GM21447 (cell line): ENCODE measurements at regions not wholly inside any gene's neighbourhood (a gene's known extent, or its start where the extent isn't known, plus 50 kb on each side); places are given as distances from the start of the nearest gene placed in this dataset.

Experiments used
- ATAC-seq: cut with Tn5 transposase; IDR thresholded peaks from one replicate; pipeline ENCODE4 v1.9.1; 2021; ENCODE audit not compliant: unreplicated experiment

DNA sequence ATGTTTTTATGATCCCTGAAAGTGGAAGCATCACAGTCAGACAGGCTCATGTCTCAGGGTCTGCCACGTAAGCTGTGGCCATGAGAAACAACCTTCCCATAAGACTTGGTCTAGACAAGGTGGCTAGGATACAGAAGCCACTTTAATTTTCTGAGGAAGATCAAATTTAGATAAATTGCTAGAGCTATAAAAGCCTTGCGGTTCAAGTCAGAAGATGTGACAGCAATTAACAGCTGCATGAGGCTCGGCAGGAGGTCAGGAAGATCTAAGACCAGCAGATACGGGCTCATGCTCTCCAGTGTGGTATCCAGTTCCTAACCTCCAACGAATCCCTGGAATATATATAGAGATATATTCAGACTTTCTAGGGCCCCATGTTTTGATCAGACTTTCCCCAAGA, 577.1 kb downstream of the PLPP3 start:
- no peak for ATAC-seq

DNA sequence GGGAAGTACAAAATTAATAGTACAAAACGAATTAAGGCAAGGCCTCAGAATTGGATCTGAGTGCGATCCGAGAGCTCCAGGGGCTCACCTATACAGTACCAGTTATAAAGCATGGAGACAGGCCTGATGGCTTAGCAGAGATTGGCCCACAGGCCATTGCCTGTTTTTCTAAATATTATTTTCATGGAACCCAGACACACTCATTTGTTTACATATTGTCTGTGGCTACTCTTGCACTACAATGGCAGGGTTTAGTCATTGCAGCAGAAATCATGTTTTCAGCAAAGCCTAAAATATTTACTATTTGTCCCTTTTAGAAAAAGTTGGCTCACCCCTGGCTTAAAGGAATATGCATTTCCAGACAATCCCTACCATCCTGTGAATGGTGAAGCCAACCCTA, 578.9 kb downstream of the PLPP3 start:
- no peak for ATAC-seq

GRCh38 chr1:55997536-55997935, 581.8 kb downstream of the PLPP3 start:
- no peak for ATAC-seq

DNA sequence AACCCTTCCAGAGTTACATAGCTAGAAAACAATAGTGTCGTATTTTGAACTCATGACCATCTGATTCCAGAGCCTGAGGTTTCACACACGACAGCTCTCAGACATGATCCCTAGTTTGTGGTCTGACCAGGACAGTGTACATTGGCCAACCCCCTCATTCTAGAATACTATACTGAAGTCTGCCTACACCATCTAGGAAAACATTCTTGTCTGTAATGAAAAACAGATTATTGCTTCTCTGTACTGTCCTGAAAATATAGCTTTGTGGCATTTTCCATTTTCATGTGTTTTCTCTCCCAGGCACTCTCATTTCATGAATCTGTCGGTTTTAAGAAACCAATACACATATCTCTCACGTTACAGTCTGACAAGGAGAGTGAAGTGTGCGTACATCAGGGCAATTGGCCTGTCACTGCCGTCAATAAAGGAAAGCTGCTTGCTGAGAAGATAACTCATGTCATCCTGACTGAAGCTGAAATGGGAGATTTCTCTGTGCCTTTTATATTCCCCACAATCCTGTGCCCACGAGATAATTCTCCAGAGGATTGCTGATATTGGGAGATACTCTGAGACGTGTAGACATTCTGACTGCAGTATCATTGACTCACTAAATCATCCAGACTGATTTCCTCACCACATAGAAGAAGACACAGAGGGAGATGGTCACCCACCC, 585.6 kb downstream of the PLPP3 start:
- no peak for ATAC-seq

- no peak for ATAC-seq
Observed at GRCh38 chr1:55990007-55990406, 589.4 kb downstream of the PLPP3 start.

DNA sequence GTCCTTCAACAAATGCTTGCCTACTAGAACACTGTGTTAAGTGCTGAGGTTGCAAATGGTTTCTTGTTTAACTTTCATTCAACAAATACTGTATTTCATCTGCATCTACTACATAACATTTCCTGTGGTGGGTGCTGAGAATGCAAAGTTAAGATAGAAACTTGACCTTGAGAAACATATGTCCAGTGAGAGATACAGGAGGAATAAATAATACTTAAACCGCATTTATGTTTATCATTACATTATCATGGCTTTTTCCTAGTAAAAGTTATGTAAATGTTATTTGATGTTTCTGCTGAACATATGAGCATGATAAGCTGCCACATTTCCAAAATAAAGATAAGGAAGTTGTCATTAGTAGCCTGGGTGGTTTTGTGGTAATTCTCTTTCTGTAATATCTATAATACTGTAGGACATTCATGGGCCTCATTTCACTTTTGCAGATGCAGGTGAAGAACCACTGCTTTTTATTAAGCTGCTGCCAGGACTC, 590.4 kb downstream of the PLPP3 start:
- no peak for ATAC-seq

DNA sequence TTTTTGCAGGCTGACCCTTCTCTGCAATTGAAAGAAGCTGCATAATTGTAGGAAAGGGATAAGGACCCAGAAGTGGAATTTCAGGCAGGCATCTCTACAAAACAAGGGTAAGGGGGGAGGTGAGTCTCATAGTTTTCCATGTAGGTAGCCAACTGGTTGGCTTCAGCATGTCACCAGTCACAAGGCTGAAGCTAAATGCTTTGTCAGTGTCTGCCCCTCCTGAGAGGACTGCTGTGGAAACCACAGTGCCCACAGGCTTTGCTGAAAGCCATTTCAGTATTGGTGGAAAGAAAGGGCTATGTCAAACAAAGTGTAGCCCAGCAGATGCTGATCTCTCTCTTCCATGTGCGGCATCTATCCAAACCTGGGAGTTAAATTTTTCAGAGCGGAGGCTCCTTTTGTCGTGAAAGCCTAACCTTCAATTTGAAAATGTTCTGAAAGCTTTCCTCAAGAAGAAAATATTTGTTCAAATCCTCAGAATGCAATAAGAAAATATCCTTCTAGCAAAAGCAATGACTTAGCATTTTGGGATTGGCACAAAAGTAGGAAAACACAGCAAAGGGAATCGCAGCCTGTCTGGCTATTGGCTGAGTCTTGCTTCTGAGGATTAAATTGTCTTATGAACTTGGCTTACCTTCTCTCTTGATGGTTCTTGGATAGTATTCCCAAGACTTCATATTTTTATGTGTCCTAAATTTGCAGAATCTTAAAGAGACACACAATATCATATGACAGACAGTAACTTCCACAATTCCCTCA, 591.7 kb downstream of the PLPP3 start:
- ATAC-seq: no peak

- no peak for ATAC-seq
Observed at GRCh38 chr1:55986003-55986402, 593.4 kb downstream of the PLPP3 start.

- no peak for ATAC-seq
Observed at GRCh38 chr1:55981010-55981650, 598.2 kb downstream of the PLPP3 start.

DNA sequence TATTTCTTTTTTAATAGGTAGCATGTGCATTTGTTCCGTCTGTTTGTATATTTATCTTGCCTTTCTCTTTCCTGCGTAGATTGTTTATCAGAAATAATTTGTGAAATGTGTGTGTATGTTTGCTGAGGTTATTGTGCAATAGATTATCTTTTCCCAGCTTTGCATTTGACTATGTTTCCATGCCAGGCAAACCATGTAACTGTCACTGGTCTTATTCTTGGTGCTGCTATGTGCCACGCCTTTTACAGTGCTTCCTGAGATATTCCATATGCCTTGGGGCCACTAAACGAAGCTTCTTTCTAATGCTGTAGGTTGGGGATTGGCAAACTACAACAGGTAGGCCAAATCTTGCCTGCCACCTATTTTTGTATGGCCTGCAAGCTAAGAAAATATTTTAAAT, 598.8 kb downstream of the PLPP3 start:
- no peak for ATAC-seq

GRCh38 chr1:55974714-55975441, 604.5 kb downstream of the PLPP3 start:
- no peak for ATAC-seq

DNA sequence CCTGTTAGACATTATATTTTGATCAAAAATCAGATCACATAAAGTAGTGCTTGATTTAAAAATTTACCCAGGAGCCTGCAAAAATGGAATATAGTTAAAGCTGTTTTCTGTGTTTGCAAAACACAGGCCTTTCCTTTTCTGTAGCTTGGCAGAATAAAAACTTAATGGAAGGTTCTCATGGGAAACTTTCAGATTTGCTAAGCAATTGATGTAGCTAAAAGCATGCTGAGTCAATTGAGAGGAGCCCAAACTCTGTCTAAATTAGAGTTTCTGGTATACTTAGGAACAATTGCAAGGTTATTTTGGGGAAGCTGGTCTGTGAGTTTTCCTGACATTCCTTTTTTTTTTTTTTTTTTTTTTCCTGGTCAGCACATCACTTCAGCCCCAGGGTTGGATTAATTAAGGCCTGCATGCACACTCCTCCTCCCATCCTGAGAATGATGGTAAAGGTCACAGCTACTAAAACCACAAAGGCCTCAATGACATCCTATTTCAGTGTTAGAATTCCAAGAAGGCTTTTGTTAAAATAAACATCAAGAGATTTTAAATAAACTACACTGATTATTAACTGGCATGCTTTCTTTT, 608.7 kb downstream of the PLPP3 start:
- ATAC-seq: no peak

GRCh38 chr1:55969322-55969721, 610.0 kb downstream of the PLPP3 start:
- ATAC-seq: no peak

GRCh38 chr1:55968661-55969060, 610.7 kb downstream of the PLPP3 start:
- no peak for ATAC-seq

DNA sequence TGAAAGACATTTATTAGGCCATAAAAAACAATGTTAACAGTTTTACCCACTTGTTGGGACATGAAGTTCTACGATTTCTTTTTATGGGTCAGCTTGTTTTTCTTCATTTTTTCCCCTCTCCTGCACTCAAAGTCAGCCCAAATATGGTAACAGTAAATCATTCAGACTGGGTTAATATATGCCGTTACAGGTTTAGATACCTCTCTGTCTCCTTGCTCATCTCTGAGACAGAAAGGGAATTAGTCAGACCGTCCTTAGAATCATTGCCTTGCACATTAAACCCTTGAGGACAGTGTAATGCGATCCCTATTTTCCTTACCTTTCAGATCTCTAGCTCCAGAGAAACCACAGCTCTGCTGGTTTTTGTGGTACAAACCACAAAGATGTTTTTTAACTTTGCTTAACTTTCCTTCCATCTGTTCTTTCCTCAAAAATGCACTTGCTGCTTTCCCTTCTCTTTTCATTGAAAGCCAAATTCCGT, 613.3 kb downstream of the PLPP3 start:
- ATAC-seq: no peak

- ATAC-seq: no peak
Observed at GRCh38 chr1:55962472-55962871, 616.9 kb downstream of the PLPP3 start.

GRCh38 chr1:55959136-55959548, 620.2 kb downstream of the PLPP3 start:
- ATAC-seq: no peak

DNA sequence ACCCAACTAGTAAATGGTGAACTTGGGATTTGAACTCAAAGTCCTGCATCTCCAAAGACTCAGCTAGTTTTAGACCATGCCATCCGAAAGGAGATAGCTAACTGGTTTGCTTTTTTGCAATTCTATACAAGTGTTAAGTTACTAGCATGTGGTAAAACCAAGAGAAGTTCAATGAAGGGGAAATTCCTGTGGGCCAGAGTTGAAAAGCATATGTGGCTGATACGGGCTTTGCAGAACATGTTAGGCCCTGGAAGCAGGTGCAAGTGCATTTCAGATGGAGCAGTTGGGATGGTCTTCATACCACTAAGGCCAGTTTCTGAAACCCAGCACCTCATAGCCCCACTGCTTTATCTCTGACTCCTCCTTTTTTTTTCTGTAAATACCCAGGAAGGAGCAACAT, 620.9 kb downstream of the PLPP3 start:
- ATAC-seq: no peak

DNA sequence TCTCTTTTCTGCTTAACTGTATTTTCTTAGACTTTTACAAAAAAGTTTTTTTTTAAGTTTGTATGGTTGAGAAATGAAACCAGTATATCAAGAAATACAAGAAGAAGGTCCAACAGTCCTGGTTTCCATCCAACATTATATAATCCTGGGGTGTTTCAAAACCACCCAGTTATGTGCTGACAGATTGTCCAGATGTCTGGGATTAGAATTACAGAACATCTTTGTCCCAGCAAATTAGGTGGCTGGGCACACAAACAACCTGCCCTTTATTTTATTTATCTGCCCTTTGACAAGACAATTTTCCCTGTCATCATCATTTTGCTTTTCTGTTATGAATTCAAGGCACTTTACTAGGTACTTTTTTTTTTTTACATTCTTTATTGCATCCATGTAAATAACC, 622.1 kb downstream of the PLPP3 start:
- ATAC-seq: no peak

DNA sequence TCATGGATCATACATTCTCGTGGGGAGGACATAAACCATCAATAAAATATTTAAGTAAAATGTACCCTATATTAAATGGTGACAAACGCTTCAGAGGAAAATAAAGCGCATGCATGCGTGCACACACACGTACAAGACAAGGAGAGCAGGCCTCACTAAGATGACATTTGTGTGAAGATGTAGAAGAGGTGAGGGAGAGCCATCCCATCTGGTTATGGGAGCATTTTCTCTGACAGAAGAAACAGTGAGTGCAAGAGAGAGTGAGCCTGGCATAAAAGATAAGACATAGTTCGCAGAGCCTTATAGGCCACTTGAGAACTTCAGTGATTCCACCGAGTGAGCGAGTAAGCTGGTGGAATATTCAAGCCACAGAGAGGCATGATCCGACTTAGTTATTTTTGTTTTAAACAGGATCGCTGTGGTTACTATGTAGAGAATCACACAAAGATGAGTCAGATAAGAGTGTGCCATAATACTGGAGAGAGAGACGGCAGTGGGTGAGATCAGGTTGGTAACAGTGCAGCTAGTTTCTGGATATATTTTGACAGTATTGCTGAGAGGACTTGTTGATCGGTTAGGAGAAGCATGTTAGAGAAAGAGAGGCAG, 624.2 kb downstream of the PLPP3 start:
- no peak for ATAC-seq
